BJ (cell line): ENCODE measurements at regions not wholly inside any gene's neighbourhood (a gene's known extent, or its start where the extent isn't known, plus 50 kb on each side); places are given as distances from the start of the nearest gene placed in this dataset.
"Not testable (repeated sequence)": the region's sequence is repeated elsewhere in the genome, so short reads cannot be mapped to it uniquely, and the experiment has no call there.

ENCODE experiments used
- CTCF ChIA-PET: fragments of 350-600 bp; formaldehyde crosslinking; extraction: SDS; loops from one replicate; lab custom pipeline; 2021; ENCODE audit warnings: antibody characterized with exemption, inconsistent platforms; lab: Yijun Ruan, JAX
- POLR2A ChIA-PET: fragments of 300-600 bp; sonication (Branson Sonifier 250); formaldehyde crosslinking; extraction: SDS; loops from one replicate; lab custom pipeline; 2021; ENCODE audit warnings: antibody characterized with exemption; lab: Charles Lee
- DNase-seq: peaks from one replicate; pipeline ENCODE4 v3.0.0-alpha.2; 2011; ENCODE audit warnings: low read depth
- H3K27me3 ChIP-seq: 2 replicates; pipeline ENCODE4 v1.6.0; 2011; ENCODE audit warnings: low read length; ENCODE audit not compliant: control insufficient read depth, insufficient read depth
- H3K36me3 ChIP-seq: 2 replicates; pipeline ENCODE4 v1.5.1; 2011; ENCODE audit warnings: low read length; ENCODE audit not compliant: control insufficient read depth, insufficient read depth
- H3K4me3 ChIP-seq: 2 replicates; pipeline ENCODE4 v1.5.1; 2011; ENCODE audit warnings: low read depth, mild to moderate bottlenecking, control low read depth, low read length
- TF ChIP-seq, protein P1 (sequence below): IDR thresholded peaks from 2 replicates; pipeline ENCODE4 v1.5.1; 2011; ENCODE audit warnings: low read depth, mild to moderate bottlenecking, control low read depth, inconsistent platforms, low read length, moderate library complexity; ENCODE audit not compliant: insufficient read depth

DNA sequence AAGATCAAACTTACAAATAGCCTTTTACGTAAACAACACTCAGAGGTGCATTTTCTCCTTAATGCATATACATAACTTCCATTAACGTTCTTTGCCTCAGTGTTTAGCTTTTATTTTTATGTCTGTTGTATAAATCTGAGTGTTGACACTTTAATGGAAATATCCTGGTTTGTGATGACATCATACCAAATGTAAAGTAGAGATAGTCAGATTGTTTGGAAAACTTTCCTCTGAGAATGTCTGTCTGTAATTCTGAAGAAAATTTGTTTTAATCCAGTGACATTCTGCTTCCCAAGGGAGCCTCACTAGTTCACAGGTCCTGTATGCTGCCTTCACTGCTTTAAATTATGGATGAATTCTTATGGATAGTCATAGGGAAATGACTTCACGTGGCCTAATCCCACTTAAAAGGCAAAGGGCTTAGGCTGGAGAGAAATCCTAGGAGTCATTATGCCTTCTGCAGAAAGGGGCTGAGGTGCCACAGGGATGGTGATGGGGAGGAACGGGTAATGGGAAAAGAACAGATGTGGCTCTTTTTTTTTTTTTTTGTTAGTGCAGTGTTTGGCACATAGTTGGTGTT lies 93.2 kb downstream of the DNAJB9 start:
- CTCF ChIA-PET, result no interaction called here
- no peak for DNase-seq
- Histone ChIP-seq H3K27me3 (no peaks in the 10 kb centered on the region), H3K4me3 (no peak overlapping the region), H3K36me3 (no peaks in the 10 kb centered on the region)
- TF ChIP-seq, protein P1, sequence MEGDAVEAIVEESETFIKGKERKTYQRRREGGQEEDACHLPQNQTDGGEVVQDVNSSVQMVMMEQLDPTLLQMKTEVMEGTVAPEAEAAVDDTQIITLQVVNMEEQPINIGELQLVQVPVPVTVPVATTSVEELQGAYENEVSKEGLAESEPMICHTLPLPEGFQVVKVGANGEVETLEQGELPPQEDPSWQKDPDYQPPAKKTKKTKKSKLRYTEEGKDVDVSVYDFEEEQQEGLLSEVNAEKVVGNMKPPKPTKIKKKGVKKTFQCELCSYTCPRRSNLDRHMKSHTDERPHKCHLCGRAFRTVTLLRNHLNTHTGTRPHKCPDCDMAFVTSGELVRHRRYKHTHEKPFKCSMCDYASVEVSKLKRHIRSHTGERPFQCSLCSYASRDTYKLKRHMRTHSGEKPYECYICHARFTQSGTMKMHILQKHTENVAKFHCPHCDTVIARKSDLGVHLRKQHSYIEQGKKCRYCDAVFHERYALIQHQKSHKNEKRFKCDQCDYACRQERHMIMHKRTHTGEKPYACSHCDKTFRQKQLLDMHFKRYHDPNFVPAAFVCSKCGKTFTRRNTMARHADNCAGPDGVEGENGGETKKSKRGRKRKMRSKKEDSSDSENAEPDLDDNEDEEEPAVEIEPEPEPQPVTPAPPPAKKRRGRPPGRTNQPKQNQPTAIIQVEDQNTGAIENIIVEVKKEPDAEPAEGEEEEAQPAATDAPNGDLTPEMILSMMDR, result no peak
- POLR2A ChIA-PET, result no interaction called here

DNA sequence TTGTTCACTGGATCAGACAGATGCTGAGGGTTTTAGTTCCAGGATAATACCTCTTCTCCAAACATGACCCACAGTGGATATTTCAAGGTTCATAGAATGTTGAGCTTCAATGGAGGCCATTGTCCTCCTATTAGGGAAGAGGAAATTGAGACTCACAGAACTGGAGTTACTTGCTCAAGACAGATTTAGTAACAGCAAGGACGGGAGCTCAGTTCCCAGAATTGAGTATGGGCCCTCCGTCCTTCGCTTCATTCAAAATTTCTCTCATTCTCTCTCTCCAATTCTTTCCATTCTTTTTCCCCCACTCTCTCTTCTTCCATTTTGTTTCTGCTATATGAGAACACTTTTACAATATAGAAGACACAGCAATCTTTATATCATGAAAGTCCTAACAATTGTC lies 94.0 kb downstream of the DNAJB9 start:
- TF ChIP-seq, protein P1, result no peak
- CTCF ChIA-PET, result no interaction called here
- POLR2A ChIA-PET, result no interaction called here
- no peak overlapping the region for H3K4me3 ChIP-seq
- H3K27me3 ChIP-seq, result no peaks in the 10 kb centered on the region
- no peaks in the 10 kb centered on the region for H3K36me3 ChIP-seq
- DNase-seq, result no peak

DNA sequence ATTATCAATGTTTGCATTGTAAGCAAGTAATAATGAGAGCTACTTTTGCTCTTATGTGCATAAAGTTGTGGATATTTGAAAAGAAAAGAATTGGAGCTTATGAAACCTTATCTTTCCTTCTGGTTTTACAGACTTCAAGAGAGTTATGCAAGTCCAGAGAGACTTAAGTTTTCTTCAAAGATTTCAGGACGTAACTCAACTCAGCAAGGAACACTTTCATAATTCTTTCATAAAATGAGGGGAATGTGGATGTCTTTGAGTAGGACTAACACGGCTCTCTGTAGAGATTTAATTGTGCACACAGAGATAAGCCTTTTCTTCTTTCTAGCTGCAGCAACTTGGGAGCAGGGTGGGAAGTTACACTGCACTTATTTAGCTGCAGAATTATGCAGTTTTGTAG lies 97.5 kb downstream of the DNAJB9 start:
- DNase-seq, result no peak
- TF ChIP-seq, protein P1, result no peak
- no peak overlapping the region for H3K4me3 ChIP-seq
- ChIA-PET CTCF (no interaction called here), POLR2A (no interaction called here)
- H3K27me3 ChIP-seq, result no peaks in the 10 kb centered on the region
- no peaks in the 10 kb centered on the region for H3K36me3 ChIP-seq

DNA sequence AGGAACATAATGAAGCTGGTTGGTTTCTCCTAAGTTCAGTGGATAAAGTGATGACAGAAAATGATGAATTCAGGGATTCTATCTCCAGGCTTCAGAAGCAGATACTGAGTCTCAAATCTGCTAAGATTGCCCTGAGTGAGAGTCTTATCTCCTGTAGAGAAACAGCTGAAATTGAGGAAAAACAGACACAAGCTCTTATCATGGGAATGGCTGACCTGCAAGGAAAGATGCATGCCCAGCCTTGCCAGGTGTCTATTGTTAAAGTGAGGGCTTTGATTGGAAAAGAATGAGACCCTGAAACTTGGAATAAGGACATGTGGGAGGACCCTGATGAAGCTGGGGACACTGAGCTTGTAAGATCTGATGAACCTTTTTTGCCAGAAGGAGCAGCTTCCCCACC lies 100.3 kb downstream of the DNAJB9 start:
- no peaks in the 10 kb centered on the region for H3K27me3 ChIP-seq
- H3K4me3 ChIP-seq, result no peak overlapping the region
- TF ChIP-seq, protein P1, result no peak
- ChIA-PET POLR2A (no interaction called here), CTCF (interaction anchor here (1.3 kb wide), 1 partner anchor 10 kb away, joined by 4 read pairs; no protein-coding TSS in a partner anchor)
- no peak for DNase-seq
- H3K36me3 ChIP-seq, result no peaks in the 10 kb centered on the region

DNA sequence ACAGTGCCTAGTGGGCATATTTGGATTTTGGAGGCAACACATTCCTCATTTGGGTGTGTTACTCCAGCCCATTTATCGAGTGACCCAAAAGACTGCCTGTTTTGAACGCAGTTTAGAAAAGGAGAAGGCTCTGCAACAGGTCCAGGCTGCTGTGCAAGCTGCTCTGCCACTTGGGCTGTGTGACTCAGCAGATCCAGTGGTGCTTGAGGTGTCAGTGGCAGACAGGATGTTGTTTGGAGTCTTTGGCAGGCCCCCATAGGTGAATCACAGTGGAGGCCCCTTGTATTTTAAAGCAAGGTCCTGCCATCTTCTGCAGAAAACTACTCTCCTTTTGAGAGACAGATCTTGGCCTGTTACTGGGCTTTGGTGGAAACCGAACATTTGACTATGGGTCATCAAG lies 104.0 kb downstream of the DNAJB9 start:
- H3K36me3 ChIP-seq, POLR2A ChIA-PET, DNase-seq, H3K4me3 ChIP-seq, CTCF ChIA-PET, H3K27me3 ChIP-seq: not testable (repeated sequence)

DNA sequence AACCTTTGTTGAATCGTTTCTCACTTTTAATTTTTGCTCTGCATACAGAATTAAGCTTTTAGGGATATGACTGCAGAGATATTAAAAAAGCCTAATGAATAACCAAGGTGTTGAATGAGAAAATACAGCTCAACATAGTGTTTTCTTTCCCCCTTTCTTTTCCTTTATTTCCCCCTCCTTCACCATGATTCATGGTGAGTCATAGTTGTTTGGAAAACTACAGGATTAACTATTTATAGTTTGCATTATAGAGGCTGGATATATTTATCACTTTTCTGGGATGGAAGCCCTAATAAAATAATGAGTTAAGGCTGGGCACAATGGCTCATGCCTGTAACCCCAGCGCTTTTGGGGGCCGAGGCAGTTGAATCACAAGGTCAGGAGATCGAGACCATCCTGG lies 115.0 kb downstream of the DNAJB9 start:
- no peaks in the 10 kb centered on the region for H3K36me3 ChIP-seq
- H3K27me3 ChIP-seq, result no peaks in the 10 kb centered on the region
- TF ChIP-seq, protein P1, result no peak
- CTCF ChIA-PET, result no interaction called here
- DNase-seq, result no peak
- no peak overlapping the region for H3K4me3 ChIP-seq
- POLR2A ChIA-PET, result no interaction called here
